ENCODE measurements at regions not wholly inside any gene's neighbourhood (a gene's known extent, or its start where the extent isn't known, plus 50 kb on each side); places are given as distances from the start of the nearest gene placed in this dataset.

GRCh38 chr4:107131295-107131694 lies 95.2 kb upstream of the DKK2 start:
- Histone ChIP-seq H3K4me3 (replicated peaks in 1 of 3; ENCODE audit: low read depth in 2 of 3, low read length in 3 of 3) (no peak overlapping the region), H3K79me2 (ENCODE audit: insufficient read depth, low read length) (no peaks in the 10 kb centered on the region), H3K27ac (ENCODE audit: low read depth in 1 of 2, low read length in 2 of 2) (no peak overlapping the region), H2AFZ (ENCODE audit: insufficient read depth, low read depth, low read length, poor library complexity, severe bottlenecking) (no peak overlapping the region), H3K9ac (ENCODE audit: insufficient read depth, low read length, poor library complexity, severe bottlenecking) (no peak overlapping the region), H4K20me1 (ENCODE audit: insufficient read depth, low read length) (no peaks in the 10 kb centered on the region), H3K4me2 (replicated peaks; ENCODE audit: extremely low read depth, low read length, poor library complexity, severe bottlenecking) (no peak overlapping the region), H3K36me3 (replicated peaks in 1 of 2; ENCODE audit: control insufficient read depth in 1 of 2, insufficient read depth in 2 of 2, low read length in 2 of 2) (no peaks in the 10 kb centered on the region), H3K9me3 (replicated peaks in 1 of 2; ENCODE audit: control insufficient read depth in 1 of 2, insufficient read depth in 1 of 2, low read length in 2 of 2) (no peaks in the 10 kb centered on the region), H3K4me1 (ENCODE audit: control insufficient read depth in 1 of 2, insufficient read depth in 2 of 2, low read length in 2 of 2) (no peaks in the 10 kb centered on the region), H3K27me3 (ENCODE audit: control insufficient read depth in 2 of 2, insufficient read depth in 2 of 2, low read length in 2 of 2) (no peaks in the 10 kb centered on the region)
- peaks cover 0 to 2% (median 0%) of the 10 kb centered on the region in 3 donors for H3K27me3 Mint-ChIP-seq (ENCODE audit: low read depth in 3 of 3)
- no peaks in the 10 kb centered on the region for H3K36me3 Mint-ChIP-seq
- H3K4me1 Mint-ChIP-seq: no peaks in the 10 kb centered on the region
- intact Hi-C loops (cut with micrococcal nuclease): no loop called here
- no peak overlapping the region for H3K27ac Mint-ChIP-seq
- TF ChIP-seq CTCF (IDR thresholded peaks at IDR 0.05): no peak
- no peak for DNase-seq
- H3K4me3 Mint-ChIP-seq: no peak overlapping the region
- H3K9me3 Mint-ChIP-seq: peaks cover 0 to 5% (median 0%) of the 10 kb centered on the region in 7 donors
- WGBS (ENCODE audit: insufficient coverage): no CpG with 5 or more reads among the region's 1 CpG

- WGBS (ENCODE audit: insufficient coverage): no CpG with 5 or more reads among the region's 3 CpGs
- Histone ChIP-seq H2AFZ (ENCODE audit: insufficient read depth, low read depth, low read length, poor library complexity, severe bottlenecking) (no peak overlapping the region), H3K36me3 (replicated peaks in 1 of 2; ENCODE audit: control insufficient read depth in 1 of 2, insufficient read depth in 2 of 2, low read length in 2 of 2) (no peaks in the 10 kb centered on the region), H3K4me1 (ENCODE audit: control insufficient read depth in 1 of 2, insufficient read depth in 2 of 2, low read length in 2 of 2) (no peaks in the 10 kb centered on the region), H3K27ac (ENCODE audit: low read depth in 1 of 2, low read length in 2 of 2) (no peak overlapping the region), H3K27me3 (ENCODE audit: control insufficient read depth in 2 of 2, insufficient read depth in 2 of 2, low read length in 2 of 2) (no peaks in the 10 kb centered on the region), H3K9me3 (replicated peaks in 1 of 2; ENCODE audit: control insufficient read depth in 1 of 2, insufficient read depth in 1 of 2, low read length in 2 of 2) (no peaks in the 10 kb centered on the region), H3K4me2 (replicated peaks; ENCODE audit: extremely low read depth, low read length, poor library complexity, severe bottlenecking) (no peak overlapping the region), H3K4me3 (replicated peaks in 1 of 3; ENCODE audit: low read depth in 2 of 3, low read length in 3 of 3) (no peak overlapping the region), H4K20me1 (ENCODE audit: insufficient read depth, low read length) (no peaks in the 10 kb centered on the region), H3K9ac (ENCODE audit: insufficient read depth, low read length, poor library complexity, severe bottlenecking) (no peak overlapping the region), H3K79me2 (ENCODE audit: insufficient read depth, low read length) (no peaks in the 10 kb centered on the region)
- Mint-ChIP-seq H3K9me3 (peaks cover 0 to 5% (median 0%) of the 10 kb centered on the region in 7 donors), H3K4me1 (no peaks in the 10 kb centered on the region), H3K4me3 (no peak overlapping the region), H3K27me3 (ENCODE audit: low read depth in 3 of 3) (peaks cover 0 to 2% (median 0%) of the 10 kb centered on the region in 3 donors), H3K27ac (no peak overlapping the region), H3K36me3 (no peaks in the 10 kb centered on the region)
- TF ChIP-seq CTCF (IDR thresholded peaks at IDR 0.05): no peak
- no peak for DNase-seq
- intact Hi-C loops (cut with micrococcal nuclease): no loop called here
Measured at GRCh38 chr4:107130157-107130556, 94.0 kb upstream of the DKK2 start.
